Fibroblast of skin of right biceps (primary cell): ENCODE measurements at regions not wholly inside any gene's neighbourhood (a gene's known extent, or its start where the extent isn't known, plus 50 kb on each side); places are given as distances from the start of the nearest gene placed in this dataset.
A peak's percentile ranks its signal among the peaks of the same experiment; 100 is the strongest.

Experiments
- DNase-seq: peaks from one replicate; pipeline ENCODE4 v3.0.0-alpha.2; 2013

GRCh38 chr6:133698272-133698671, 190.6 kb upstream of the TCF21 start:
- DNase-seq, result no peak

GRCh38 chr6:133699741-133700385, 189.1 kb upstream of the TCF21 start:
- DNase-seq, result peak; percentile 31

GRCh38 chr6:133701633-133702331, 187.1 kb upstream of the TCF21 start:
- peak; percentile 43 for DNase-seq

GRCh38 chr6:133704371-133704770, 184.5 kb upstream of the TCF21 start:
- DNase-seq, result peak; percentile 63

- peak; percentile 84 for DNase-seq
Measured at GRCh38 chr6:133705066-133705465, 183.8 kb upstream of the TCF21 start.

GRCh38 chr6:133705731-133706130, 183.2 kb upstream of the TCF21 start:
- peak; percentile 82 for DNase-seq

GRCh38 chr6:133707456-133707855, 181.5 kb upstream of the TCF21 start:
- DNase-seq, result peak; percentile 96

- no peak for DNase-seq
Measured at GRCh38 chr6:133710826-133711225, 178.1 kb upstream of the TCF21 start.

- no peak for DNase-seq
Measured at GRCh38 chr6:133715270-133715669, 173.6 kb upstream of the TCF21 start.

GRCh38 chr6:133724726-133725125, 164.2 kb upstream of the TCF21 start:
- peak; percentile 87 for DNase-seq

GRCh38 chr6:133726188-133726587, 162.7 kb upstream of the TCF21 start:
- no peak for DNase-seq

- peak; percentile 21 for DNase-seq
Measured at GRCh38 chr6:133730881-133731280, 158.0 kb upstream of the TCF21 start.

- no peak for DNase-seq
Measured at GRCh38 chr6:133740218-133740617, 148.7 kb upstream of the TCF21 start.

- DNase-seq, result no peak
Measured at GRCh38 chr6:133740816-133741215, 148.1 kb upstream of the TCF21 start.

- peak; percentile 23 for DNase-seq
Measured at GRCh38 chr6:133741375-133741861, 147.5 kb upstream of the TCF21 start.

GRCh38 chr6:133743621-133744020, 145.3 kb upstream of the TCF21 start:
- no peak for DNase-seq

GRCh38 chr6:133746417-133746770, 142.5 kb upstream of the TCF21 start:
- DNase-seq, result no peak

GRCh38 chr6:133748628-133749027, 140.3 kb upstream of the TCF21 start:
- peak; percentile 22 for DNase-seq

GRCh38 chr6:133749427-133749826, 139.5 kb upstream of the TCF21 start:
- no peak for DNase-seq

- DNase-seq, result no peak
Measured at GRCh38 chr6:133752129-133752528, 136.8 kb upstream of the TCF21 start.

- DNase-seq, result no peak
Measured at GRCh38 chr6:133753756-133754155, 135.2 kb upstream of the TCF21 start.

- no peak for DNase-seq
Measured at GRCh38 chr6:133754298-133754697, 134.6 kb upstream of the TCF21 start.

- DNase-seq, result peak; percentile 88
Measured at GRCh38 chr6:133756078-133756695, 132.7 kb upstream of the TCF21 start.

- peak; percentile 21 for DNase-seq
Measured at GRCh38 chr6:133757335-133757734, 131.6 kb upstream of the TCF21 start.
